ENCODE measurements at regions not wholly inside any gene's neighbourhood (a gene's known extent, or its start where the extent isn't known, plus 50 kb on each side); places are given as distances from the start of the nearest gene placed in this dataset.

DNA sequence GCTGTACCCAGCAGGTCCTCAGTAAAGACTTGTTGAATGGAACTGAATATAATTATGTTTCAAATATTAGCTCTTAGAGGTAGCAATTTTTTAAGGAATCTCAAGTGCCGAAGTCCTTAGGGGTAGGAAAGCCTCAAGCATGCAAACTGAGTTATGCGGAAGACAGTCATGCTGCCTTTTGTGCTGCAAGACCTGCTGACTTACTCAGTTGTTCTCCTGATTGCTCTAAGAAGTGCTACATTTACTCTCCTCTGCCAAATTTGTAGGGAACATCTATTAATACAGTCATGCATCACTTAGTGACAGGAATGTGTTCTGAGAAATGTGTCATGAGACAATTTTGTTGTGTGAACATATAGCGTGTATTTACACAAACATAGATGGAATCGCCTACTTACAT lies 325.6 kb upstream of the AZI2 start:
- TF ChIP-seq, protein P1, sequence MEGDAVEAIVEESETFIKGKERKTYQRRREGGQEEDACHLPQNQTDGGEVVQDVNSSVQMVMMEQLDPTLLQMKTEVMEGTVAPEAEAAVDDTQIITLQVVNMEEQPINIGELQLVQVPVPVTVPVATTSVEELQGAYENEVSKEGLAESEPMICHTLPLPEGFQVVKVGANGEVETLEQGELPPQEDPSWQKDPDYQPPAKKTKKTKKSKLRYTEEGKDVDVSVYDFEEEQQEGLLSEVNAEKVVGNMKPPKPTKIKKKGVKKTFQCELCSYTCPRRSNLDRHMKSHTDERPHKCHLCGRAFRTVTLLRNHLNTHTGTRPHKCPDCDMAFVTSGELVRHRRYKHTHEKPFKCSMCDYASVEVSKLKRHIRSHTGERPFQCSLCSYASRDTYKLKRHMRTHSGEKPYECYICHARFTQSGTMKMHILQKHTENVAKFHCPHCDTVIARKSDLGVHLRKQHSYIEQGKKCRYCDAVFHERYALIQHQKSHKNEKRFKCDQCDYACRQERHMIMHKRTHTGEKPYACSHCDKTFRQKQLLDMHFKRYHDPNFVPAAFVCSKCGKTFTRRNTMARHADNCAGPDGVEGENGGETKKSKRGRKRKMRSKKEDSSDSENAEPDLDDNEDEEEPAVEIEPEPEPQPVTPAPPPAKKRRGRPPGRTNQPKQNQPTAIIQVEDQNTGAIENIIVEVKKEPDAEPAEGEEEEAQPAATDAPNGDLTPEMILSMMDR (IDR thresholded peaks at IDR 0.05; ENCODE audit: low read length): no peak
- TF ChIP-seq EZH2 (optimal IDR thresholded peaks at IDR 0.05; ENCODE audit: low read depth, low read length) (no peak), EZH2phosphoT487 (IDR thresholded peaks at IDR 0.05; ENCODE audit: low read length) (no peak)

Measured in MM.1S (cell line).